ENCODE measurements at regions not wholly inside any gene's neighbourhood (a gene's known extent, or its start where the extent isn't known, plus 50 kb on each side); places are given as distances from the start of the nearest gene placed in this dataset.
A peak's percentile ranks its signal among the peaks of the same experiment; 100 is the strongest.

DNA sequence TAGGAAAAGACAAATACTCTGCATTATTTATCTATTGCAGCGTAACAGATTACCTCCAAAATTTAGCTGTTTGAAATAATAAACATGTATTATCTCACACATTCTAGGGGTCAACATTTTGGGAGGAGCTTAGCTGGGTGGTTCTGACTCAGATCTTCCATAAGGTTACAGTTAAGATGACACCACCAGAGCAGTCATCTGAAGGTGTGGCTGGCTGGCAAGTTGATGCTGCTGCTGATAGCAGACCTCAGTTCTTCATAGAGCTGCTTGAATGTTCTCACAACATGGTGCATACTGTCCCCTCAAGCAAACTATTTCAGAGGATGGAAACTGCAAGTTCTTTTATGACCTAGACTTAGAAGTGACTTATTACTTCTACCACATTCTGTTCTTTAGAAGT is 146.3 kb upstream of the FSTL4 start:
- H3K27me3 ChIP-seq = no peaks in the 10 kb centered on the region
- TF ChIP-seq POLR2A (IDR thresholded peaks at IDR 0.05) = no peak
- TF ChIP-seq, protein P1, sequence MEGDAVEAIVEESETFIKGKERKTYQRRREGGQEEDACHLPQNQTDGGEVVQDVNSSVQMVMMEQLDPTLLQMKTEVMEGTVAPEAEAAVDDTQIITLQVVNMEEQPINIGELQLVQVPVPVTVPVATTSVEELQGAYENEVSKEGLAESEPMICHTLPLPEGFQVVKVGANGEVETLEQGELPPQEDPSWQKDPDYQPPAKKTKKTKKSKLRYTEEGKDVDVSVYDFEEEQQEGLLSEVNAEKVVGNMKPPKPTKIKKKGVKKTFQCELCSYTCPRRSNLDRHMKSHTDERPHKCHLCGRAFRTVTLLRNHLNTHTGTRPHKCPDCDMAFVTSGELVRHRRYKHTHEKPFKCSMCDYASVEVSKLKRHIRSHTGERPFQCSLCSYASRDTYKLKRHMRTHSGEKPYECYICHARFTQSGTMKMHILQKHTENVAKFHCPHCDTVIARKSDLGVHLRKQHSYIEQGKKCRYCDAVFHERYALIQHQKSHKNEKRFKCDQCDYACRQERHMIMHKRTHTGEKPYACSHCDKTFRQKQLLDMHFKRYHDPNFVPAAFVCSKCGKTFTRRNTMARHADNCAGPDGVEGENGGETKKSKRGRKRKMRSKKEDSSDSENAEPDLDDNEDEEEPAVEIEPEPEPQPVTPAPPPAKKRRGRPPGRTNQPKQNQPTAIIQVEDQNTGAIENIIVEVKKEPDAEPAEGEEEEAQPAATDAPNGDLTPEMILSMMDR (IDR thresholded peaks at IDR 0.05) = no peak
- no peak for DNase-seq
- intact Hi-C loops (cut with DNase I; ENCODE audit: low total_unique reads) = no loop called here
- WGBS, 2 donors = 51 to 57% methylated on average over 1 of the region's 1 CpG
- H3K4me3 ChIP-seq = no peak overlapping the region
- no peak overlapping the region for H3K27ac ChIP-seq
- H3K9me3 ChIP-seq = no peaks in the 10 kb centered on the region
- H3K36me3 ChIP-seq (ENCODE audit: low read depth, missing control alignments) = no peaks in the 10 kb centered on the region
- H3K4me1 ChIP-seq = no peaks in the 10 kb centered on the region

DNA sequence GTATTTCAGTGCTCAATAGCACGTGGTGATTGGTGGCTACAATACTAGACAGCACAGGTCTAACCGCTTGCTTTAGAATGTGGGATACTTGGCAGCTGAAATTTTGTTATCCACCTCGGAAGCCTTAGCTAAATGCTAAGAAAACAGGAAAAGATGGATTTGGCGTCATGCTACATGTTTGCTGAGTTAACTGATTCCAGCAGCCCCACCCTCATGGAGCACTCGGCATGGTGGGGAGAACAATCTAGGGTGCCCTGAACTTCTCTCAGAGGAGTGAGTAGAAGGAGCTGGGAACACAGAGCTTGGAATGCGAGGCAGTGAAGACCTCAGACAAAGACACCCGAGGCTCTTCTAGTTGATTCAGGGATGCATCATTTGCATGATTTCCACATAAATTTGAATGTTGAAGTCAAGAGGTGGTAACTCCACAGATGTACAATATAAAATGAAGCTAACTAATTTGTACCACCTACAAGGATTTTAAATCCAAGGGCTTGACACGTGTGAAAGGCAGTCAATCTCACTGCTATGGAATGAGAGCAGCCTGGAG is 145.1 kb upstream of the FSTL4 start:
- Histone ChIP-seq H3K4me1 (no peaks in the 10 kb centered on the region), H3K27ac (no peak overlapping the region), H3K27me3 (no peaks in the 10 kb centered on the region), H3K4me3 (no peak overlapping the region), H3K9me3 (no peaks in the 10 kb centered on the region), H3K36me3 (ENCODE audit: low read depth, missing control alignments) (no peaks in the 10 kb centered on the region)
- 70 to 71% methylated on average over 8 of the region's 8 CpGs for WGBS, 2 donors
- no peak for DNase-seq
- TF ChIP-seq, protein P1 (IDR thresholded peaks at IDR 0.05) = no peak
- no peak for TF ChIP-seq POLR2A (IDR thresholded peaks at IDR 0.05)
- intact Hi-C loops (cut with DNase I; ENCODE audit: low total_unique reads) = no loop called here

DNA sequence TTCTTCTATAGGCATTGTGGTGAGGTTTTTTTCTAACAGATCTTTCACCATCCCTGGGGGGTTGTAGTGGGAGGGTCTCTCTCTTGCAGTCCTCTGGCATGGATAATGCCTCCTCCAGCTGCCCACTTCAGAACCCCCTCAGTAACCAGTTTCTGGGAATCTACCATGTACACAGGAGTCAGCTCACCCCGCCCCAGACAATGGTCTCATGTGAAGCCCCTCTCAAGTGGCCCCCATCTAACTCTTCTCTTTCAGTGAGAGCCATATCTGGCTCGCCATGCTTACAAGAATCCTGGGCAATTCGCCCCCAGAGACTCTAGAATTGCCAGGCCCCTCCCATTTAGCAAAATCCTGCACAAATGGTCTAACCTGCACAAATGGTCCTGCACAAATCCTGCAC is 144.4 kb upstream of the FSTL4 start:
- Histone ChIP-seq H3K4me1 (no peaks in the 10 kb centered on the region), H3K27ac (no peak overlapping the region), H3K27me3 (no peaks in the 10 kb centered on the region), H3K4me3 (no peak overlapping the region), H3K9me3 (no peaks in the 10 kb centered on the region), H3K36me3 (ENCODE audit: low read depth, missing control alignments) (no peaks in the 10 kb centered on the region)
- TF ChIP-seq, protein P1 (IDR thresholded peaks at IDR 0.05) = no peak
- WGBS, 2 donors = 83 to 85% methylated on average over 3 of the region's 3 CpGs
- DNase-seq = no peak
- intact Hi-C loops (cut with DNase I; ENCODE audit: low total_unique reads) = no loop called here

DNA sequence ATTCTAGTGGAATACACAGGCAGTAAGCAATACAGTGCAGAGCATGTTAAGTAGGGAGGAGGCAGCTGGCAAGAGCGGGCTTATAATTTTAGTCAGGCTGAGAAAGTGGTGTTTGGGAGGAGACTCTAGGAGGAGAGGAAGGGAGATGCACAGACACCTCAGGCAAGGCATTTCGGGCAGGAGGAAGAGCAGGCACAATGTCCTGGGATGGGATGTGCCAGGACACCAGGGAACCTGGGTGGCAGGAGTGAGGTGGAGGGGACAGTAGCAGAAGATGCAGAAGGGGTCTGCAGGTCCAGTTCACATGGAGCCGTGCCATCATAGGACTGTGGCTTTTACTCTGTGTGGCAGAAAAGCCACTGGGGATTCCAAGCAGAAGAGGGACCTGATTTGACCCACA is 143.7 kb upstream of the FSTL4 start:
- no peak overlapping the region for H3K27ac ChIP-seq
- 96 to 98% methylated on average over 3 of the region's 3 CpGs for WGBS, 2 donors
- no peaks in the 10 kb centered on the region for H3K27me3 ChIP-seq
- H3K36me3 ChIP-seq (ENCODE audit: low read depth, missing control alignments) = no peaks in the 10 kb centered on the region
- intact Hi-C loops (cut with DNase I; ENCODE audit: low total_unique reads) = no loop called here
- no peaks in the 10 kb centered on the region for H3K4me1 ChIP-seq
- no peak for TF ChIP-seq POLR2A (IDR thresholded peaks at IDR 0.05)
- TF ChIP-seq, protein P1 (IDR thresholded peaks at IDR 0.05) = no peak
- no peaks in the 10 kb centered on the region for H3K9me3 ChIP-seq
- no peak overlapping the region for H3K4me3 ChIP-seq
- no peak for DNase-seq

DNA sequence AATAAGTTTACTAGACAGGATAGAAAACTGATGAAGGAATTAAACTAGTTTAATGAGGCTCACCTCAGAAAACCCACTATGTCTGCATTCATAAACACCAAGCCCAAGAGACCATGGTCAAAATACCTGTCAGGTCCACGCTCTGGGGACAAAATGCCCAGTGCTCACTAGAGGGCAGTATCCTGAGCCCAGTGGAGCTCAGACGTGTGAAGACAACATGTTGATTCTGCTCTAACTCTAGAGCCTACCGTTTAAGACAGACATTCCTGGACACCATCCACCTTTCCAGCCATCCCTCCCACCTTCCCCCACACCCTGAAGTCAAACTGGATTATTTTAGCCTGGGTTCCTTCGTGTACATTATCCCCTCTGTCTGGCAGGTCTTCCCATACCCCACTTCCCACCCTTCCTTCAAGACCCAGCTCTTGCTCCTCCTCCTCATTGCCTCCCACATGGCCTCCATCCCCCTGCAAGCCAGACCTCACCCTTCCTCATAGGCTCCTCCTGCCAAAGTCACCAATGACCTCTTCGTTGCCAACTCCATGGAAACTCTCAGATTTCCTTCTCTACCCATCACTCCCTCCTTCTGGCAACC is 142.3 kb upstream of the FSTL4 start:
- peak; percentile 58 for DNase-seq
- no peak overlapping the region for H3K4me3 ChIP-seq
- no peak overlapping the region for H3K27ac ChIP-seq
- no peak for TF ChIP-seq POLR2A (IDR thresholded peaks at IDR 0.05)
- TF ChIP-seq, protein P1 (IDR thresholded peaks at IDR 0.05) = peak in 2 of 3 experiments; percentile 31 to 39
- H3K27me3 ChIP-seq = no peaks in the 10 kb centered on the region
- no peaks in the 10 kb centered on the region for H3K4me1 ChIP-seq
- H3K36me3 ChIP-seq (ENCODE audit: low read depth, missing control alignments) = no peaks in the 10 kb centered on the region
- intact Hi-C loops (cut with DNase I; ENCODE audit: low total_unique reads) = no loop called here
- H3K9me3 ChIP-seq = no peaks in the 10 kb centered on the region
- 47 to 48% methylated on average over 5 of the region's 5 CpGs for WGBS, 2 donors

Measured in testis (tissue), 2 donors.